HUDEP-2 (cell line): ENCODE measurements at regions not wholly inside any gene's neighbourhood (a gene's known extent, or its start where the extent isn't known, plus 50 kb on each side); places are given as distances from the start of the nearest gene placed in this dataset.
"Not testable (repeated sequence)": the region's sequence is repeated elsewhere in the genome, so short reads cannot be mapped to it uniquely, and the experiment has no call there.

ENCODE experiments used
- DNase-seq, 76 experiments: peaks; one replicate each; lab custom pipeline; 2025; ENCODE audit not compliant: unreplicated experiment in 76 of 76; lab: John Stamatoyannopoulos, UW

DNA sequence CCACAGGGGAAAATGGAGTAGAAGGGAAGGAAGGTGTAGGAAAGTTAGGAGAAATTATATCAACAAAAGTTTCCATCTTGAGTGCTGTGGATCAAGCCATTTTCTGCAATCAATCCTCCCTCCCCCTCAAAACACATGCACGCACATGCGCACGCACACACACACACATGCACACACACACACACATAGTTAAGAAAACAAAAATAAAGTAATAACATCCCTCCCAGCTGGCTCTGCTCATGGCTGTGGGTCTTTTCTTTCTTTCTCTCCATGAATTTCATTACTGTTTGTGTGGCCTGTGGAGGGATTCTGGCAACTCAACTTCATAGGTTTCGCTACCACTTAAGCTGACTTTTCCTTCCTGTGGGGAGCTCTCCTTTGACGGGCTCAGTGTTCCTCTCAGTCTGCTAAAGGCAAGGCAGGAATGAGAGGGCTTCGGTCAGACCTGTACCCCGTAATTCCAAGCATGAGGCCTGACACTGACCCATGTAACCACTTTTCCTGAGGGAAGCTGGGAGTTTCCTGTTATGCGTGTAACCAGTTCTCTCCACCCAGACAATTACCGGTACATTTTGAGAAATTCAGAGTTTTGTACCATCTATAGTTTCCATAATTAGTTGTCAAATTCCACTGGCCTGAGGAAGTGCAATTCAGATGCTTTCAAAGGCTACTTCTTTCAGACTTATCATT lies 79.8 kb downstream of the ZNF92 start:
- DNase-seq: no peak

DNA sequence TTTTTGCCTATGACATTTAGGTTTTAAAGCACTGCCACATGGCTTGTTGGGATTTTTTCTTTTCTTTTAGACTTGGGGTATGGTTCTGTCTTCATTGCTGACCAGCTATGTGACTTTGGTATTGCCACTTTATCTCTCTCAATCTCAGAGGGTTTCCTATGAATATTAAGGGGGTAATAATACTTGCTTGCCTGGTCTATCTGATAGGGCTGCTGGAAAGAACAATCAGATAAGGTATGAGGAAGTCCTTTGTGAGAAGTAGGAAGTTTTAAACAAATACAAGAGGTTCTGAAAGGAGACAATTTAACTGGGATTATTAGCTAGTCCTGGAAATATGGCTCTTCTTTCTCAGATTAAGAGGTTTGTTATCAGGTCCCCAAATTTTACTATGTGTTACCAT lies 80.8 kb downstream of the ZNF92 start:
- no peak for DNase-seq

DNA sequence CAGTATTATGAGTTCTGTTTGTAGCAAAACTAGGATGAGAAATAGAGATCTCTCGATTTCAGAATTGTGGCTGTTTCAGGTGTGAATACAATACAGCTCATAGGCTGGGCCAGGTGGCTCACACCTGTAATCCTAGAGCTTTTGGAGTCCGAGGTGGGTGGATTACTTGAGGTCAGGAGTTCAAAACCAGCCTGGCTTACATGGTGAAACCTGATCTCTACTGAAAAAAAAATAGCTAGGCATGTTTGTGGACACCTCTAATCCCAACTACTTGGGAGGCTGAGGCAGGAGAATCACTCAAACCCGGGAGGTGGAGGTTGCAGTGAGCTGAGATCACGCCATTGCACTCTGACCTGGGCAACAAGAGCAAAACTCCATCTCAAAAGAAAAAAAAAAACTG lies 81.4 kb downstream of the ZNF92 start:
- not testable (repeated sequence) for DNase-seq

DNA sequence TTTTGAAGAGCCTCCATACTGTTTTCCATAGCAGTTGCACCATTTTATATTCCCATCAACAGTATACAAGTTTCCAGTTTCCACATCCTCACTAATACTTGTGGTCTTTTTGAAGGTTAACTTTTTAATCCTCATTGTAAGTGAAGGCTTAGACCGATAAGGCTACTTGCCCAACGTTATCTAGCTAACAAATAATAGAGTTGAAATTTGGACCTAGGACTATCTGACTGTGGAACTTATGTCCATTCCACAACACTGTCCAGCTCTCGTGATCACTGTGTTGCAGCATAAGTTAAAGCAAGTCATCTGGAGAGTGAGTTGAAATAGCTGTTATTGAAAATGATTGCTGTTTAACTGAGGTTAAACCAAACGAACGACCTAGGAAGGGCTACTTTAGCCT lies 84.0 kb downstream of the ZNF92 start:
- no peak for DNase-seq

DNA sequence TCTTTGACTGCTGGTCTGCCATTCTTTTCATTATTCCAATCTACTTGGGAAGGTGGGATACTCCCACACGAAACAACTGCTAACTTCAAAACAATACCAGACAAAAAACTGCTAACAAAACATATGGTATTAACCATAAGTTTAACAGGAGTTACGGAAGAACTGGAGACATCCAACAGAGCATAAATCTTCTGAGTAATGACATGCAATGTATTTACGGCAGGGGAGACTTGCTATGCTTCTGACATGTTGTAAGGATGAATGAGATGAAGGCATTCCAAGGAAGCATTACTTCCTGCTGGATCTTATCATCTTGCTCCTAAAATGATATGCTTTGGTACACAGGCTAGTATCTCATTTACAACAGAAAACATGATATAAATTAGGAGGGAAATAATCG lies 85.8 kb downstream of the ZNF92 start:
- DNase-seq: no peak

DNA sequence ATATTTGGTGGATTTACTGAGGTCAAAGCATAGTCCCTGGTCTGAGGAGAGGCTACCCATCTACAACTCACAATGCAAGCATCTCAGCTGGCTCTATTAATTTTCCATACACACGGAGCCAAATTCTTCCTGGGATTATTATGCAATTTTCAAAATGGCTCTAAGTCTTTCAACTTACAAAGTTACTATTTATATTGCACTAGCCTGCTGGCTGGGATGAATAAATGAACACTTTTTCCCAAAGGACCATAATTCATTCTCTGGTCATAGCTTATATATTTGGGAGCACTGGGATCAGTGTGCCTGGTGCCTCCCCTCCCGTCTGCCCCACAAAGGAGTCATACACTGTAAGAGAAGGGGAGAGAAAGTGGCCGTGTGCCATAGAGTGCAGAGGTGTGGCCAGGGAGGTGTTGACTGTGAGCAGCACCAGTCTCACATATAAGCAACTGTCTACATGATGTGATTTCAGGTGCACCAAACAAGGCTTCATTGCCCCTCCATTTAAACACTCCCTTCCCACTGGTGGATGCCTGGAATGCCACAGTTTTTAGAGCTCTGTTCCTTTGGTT lies 88.6 kb downstream of the ZNF92 start:
- no peak for DNase-seq

DNA sequence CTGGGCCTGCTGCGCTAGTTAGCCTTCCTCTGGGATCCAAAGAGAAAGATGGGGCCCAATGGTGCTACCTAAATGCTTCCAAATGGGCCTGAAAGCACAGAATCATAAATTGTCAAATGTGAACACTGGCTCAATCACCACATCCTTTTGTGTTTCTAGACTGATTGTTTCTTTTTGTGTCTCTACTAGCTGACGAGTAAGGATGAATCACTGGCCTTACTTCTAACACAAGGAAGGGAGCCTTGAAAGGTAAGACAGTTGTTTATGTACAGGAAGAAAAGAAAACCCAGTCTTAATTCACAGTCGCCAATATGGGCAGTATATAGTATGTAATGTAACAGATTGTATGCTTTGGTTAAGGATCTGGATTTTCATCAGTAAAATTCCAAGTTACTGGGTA lies 89.5 kb downstream of the ZNF92 start:
- DNase-seq: no peak

DNA sequence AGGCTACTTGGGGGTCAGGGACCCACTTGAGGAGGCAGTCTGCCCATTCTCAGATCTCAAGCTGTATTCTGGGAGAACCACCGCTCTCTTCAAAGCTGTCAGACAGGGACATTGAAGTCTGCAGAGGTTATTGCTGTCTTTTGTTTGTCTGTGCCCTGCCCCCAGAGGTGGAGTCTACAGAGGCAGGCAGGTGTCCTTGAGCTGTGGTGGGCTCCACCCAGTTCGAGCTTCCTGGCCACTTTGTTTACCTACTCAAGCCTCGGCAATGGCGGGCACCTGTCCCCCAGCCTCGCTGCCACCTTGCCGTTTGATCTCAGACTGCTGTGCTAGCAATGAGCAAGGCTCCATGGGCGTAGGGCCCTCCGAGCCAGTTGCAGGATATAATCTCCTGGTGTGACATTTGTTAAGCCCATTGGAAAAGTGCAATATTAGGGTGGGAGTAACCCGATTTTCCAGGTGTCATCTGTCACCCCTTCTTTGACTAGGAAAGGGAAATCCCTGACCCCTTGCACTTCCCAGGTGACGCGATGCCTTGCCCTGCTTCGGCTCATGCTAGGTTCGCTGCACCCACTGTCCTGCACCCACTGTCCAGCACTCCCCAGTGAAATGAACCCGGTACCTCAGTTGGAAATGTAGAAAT lies 96.4 kb downstream of the ZNF92 start:
- DNase-seq: not testable (repeated sequence)

DNA sequence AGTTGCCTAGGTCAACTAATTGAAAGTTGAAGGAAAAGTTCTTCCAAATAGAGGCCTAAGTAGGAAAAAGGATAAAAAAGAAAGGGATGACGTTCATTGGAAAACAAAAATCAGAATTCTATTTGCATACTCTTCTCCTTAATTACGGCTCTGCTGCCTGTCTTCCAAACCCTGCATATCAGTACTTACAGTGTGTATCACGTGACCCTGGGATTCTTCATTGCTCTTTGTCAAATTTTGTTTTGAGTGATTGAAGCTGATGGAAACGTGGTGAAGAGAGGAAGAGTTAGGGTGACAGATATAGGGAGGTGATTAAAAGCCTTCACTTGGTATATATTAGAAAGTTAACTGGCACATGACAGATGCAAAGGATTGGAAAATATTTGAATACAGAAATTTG lies 97.9 kb downstream of the ZNF92 start:
- DNase-seq: no peak

DNA sequence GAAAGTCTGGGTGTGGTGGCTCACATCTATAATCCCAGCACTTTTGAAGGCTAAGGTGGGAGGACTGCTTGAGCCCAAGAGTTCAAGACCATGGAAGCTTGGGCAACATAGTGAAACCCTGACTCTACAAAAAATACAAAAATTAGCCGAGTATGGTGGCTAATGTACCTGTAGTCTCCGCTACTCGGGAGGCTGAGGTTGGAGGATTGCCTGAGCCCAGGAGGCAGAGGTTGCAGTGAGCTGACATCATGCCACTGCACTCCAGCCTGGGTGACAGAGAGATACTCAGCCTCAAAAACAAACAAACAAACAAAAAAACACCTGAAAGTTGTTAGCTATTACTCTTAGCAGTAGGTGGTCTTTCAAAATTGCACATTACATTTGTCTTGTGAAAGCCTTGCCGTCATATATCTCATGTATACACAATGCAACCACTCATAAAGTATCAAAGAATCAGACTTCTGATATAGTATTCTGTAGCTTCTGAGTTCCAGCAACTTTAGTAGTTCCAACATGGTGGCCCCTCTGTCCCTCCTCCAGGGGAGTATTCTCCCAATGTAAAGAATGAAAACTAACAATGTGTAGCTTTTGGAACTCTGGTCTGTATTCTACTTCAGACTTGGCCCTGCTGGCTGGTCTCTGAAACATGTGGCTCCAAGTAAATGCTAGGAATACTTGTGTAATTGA lies 101.5 kb downstream of the ZNF92 start:
- DNase-seq: no peak

DNA sequence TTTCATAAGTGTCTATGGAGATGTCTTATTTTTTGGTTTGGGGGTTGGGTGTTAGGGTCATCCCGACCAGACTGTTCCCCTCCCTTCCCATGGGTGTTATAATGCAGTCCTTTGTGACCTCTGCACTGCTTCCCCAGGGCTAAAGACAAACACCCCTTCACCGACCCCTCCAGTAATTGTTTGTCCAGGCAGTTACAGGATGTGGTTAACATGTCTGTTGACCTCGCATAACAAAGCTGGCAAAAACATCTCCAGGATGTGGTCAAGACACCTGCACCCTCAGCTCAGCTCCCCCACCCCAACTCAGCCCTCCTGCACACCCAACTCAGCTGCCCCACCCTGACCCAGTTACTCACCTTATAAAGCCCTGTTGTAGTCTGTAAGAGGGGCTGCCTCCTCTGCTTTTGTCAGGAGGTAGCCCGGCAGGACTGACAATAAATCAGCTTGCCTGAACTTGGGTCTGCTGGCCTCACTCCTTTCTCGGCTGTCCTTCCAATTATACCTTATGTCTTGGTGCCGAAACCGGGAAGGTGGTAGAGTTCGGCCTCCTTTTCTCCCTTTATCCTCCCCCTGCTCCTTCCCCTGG lies 102.2 kb downstream of the ZNF92 start:
- DNase-seq: no peak

DNA sequence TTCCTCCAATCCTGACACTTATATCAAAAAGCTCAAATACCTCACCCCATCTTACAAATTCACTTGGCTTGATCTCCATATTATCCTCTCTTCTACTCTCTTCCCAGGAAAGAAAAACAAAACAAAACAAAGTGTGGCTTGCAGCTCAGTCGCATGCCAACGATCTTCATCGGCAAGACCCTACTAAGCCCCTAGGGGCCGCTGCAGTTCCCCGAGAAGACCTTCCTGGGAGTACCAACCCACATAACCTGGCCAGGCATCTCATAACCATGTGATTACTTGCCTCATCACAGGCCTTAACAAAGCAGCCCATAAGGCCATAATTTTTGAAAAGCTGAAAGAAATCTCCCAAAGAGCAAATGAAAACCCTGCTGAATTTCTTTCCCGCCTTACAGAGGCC lies 103.7 kb downstream of the ZNF92 start:
- peak in 6 of 76 experiments; percentile 2 to 8 (median 6) for DNase-seq

DNA sequence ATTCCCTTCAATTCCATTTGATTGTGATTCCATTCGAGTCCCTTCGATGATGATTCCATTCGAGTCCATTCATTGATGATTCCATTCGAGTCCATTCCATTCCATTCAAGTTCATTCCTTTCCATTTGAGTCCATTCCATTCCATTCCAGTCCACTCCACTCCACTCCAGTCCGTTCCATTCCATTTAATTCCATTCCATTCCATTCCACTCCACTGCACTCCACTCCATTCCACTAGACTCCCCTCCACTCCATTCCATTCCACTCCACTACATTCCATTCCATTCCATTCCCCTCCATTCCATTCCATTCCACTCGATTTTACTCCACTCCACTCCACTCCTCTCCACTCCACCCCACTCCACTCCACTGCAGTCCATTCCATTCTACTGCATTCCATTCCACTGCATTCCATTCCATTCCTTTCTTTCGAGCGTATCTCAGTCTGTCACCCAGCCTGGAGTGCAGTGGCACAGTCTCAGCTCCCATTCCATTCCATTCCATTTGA lies 115.7 kb downstream of the ZNF92 start:
- no peak for DNase-seq

DNA sequence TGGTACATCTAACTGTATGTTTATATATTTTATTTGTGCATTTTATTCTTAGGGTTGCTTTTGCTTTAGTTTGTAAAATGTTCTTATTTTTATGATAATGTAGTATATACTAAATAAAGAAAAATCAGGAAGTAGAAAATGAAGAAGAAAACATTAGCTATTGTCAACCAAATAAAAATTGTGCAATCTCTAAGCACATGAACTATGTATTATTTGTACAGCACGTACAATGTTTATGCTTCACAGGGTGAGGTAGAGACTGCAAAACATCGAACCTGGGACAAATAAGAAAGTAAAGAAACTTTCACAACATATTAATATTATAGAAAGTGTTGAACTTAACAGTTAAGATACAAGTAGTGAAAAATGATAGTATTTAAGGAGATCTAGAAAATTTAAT lies 123.0 kb downstream of the ZNF92 start:
- DNase-seq: not testable (repeated sequence)

DNA sequence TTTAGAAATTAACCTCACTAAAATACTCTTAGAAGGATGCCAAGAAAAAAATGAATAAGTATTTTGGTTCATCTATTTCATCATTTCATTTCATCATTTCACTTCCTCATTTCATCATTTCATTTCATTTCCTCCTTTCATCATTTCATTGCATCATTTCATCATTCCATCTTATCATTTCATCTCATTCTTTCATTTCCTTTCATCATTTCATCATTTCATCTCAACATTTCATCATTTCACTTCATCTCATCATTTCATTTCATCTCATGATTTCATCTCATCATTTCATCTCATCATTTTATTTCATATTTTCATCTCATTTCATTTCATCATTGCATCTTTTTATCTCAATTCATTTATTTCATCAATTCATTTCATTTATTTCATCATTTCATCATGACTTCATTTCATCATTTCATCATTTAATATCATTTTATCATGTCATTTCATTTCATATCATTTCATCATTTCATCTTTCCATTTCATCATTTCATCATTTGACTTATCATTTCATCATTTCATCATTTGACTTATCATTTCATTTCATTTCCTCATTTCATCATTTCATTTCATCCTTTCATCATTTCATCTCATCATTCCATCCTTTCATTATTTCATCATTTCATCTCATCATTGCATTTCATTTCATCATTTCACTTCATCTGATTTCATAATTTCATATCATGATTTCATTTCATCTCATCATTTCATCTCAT lies 129.9 kb downstream of the ZNF92 start:
- no peak for DNase-seq

DNA sequence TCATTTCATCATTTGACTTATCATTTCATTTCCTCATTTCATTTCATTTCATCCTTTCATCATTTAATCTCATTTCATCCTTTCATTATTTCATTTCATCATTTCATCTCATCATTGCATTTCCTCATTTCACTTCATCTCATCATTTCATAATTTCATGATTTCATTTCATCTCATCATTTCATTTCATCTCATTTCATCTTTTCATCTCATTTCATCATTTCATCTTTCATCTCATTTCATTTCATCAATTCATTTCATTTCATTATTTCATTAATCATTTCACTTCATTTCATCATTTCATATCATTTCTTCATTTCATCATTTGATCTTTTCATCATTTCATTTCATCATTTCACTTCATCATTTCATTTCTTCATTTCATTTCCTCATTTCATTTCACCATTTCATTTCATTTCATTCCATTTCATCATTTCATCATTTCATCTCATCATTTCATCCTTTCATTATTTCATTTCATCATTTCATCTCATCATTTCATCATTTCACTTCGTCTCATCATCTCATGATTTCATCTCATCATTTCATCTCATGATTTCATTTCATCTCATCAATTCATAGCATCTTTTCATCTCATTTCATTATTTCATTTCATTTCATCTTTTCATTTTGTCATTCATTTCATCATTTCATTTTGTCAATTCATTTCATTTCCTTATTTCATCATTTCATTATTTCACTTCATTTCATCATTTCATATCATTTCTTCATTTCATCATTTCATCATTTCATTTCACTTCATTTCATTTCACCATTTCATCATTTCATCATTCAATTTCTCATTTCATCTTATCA lies 131.1 kb downstream of the ZNF92 start:
- not testable (repeated sequence) for DNase-seq

DNA sequence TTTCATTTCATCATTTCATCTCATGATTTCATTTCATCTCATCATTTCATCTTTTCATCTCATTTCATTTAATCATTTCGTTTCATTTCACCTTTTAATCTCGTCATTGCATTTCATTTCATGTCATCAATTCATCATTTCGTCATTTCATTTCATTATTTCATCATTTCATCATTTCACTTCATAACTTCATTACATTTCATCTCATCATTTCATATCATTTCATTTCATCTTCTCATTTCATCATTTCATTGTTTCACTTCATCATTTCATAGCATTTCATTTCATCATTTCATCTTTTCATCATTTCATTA lies 131.6 kb downstream of the ZNF92 start:
- DNase-seq: not testable (repeated sequence)

DNA sequence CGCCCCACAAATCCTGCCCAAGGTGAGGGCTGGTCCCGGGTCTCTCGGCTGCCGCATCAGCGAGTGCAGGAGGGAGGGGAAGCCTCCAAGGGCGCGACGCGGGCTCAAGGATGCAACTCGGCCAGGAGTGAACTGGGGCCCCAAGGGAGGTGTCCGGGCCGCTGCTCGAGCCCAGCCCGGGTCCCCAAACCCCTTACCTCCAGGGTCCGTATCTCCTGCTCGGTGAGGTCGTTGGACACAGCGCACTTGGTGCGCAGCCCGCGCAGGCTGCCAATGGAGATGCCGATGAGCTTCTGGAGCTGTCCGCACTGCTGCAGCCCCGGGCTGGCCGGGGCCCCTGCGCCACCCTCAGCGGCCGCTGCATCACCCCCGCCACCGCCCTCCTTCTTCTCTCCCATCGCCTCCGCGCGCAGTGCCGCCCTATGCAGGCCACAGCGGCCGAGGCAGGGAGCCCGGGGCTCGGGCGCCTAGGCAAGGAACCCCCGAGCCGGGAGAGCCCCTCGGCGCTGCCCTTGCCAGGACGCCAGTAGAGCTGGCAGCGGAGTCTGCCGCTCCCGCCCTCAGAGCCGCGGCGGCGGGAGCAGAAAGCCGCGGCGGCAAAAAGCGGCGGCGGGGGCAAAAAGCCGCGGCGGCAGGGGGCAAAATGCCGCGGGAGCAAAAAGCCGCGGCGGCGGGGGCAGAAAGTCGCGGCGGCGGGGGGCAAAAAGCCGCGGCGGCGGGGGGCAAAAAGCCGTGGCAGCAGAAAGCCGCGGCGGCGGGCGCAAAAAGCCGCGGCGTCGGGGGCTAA lies 135.1 kb downstream of the ZNF92 start:
- not testable (repeated sequence) for DNase-seq
